Right renal pelvis (tissue), 4 donors: ENCODE measurements at regions not wholly inside any gene's neighbourhood (a gene's known extent, or its start where the extent isn't known, plus 50 kb on each side); places are given as distances from the start of the nearest gene placed in this dataset.

Experiments used
- DNase-seq, 4 donors: peaks; one replicate each; pipeline ENCODE4 v3.0.0-alpha.2; 2013; ENCODE audit warnings: low read depth in 4 of 4, low spot score in 3 of 4, missing footprints in 1 of 4

DNA sequence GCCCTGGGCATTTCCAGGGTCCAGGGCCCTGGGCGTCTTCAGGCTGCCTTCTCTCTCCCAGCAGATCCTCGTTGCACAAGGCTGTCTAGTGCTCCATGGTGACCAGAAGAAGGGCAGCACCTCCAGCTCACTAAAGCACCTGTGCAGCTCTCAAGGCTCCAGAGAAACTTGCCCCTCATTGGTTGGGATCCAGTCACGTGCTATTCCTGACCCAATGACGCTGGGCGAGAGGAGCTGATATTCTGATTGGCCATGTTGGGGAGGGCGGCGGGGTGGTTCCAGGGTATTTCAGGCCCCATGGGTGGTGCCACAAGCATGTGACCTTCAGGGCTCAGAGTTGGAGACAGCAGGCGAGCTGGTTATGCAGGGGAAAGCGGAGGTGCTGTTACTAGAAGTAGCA lies 309.1 kb downstream of the TOX3 start:
- DNase-seq, result no peak

DNA sequence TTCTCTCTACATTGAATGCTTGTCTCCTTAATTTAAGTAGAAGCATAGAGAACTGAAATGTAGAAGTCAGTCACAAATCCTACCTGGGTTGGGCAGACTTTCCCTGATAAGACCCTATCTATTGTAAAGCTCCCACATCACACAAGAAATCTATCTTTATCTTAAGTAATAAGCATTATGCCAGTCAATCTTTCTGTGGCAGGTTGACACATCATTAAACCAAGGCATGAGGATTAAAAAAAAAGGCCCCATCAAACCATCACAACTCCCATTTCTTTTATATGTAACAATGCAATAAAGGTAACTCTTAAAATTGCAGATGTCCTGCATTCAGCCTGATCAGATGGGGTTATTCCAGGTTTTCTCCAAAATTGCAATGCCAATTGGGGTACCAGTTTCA lies 311.8 kb downstream of the TOX3 start:
- DNase-seq, result no peak

DNA sequence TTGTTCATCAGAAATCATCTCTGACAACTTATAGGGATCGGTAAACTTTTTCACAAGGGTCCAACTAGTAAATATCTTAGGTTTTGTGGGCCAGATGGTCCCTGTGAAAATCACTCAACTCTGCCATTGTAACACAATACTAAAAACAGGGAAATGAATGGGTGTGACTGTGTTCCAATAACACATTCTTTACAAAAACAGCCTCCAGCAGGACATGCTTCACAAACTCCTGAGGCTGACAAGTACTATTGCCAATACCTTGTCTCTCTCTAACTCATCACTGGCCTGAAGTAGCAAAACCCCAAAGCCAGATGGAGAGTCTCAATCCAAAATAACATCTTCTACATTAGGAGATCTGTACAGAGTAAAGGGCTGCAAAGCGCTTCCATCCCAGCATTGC lies 312.3 kb downstream of the TOX3 start:
- no peak for DNase-seq

DNA sequence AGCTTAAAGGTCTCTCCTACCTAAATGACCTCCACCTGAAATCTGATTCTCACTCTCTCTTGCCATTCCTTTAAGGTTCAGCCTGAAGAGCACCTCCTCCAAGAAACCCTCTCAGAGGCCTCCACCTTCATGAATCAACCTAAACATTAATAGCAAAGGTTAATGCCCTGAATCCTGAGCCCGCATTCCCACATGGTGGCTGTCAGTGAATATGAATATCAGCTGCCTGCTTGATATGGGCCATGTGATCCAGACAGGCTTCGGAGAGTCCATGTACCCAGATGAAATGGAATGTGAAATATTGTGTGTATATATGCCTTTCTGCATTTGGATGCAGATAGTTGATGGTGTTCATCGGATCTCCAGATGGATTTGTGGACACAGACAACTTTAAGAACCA lies 317.5 kb downstream of the TOX3 start:
- no peak for DNase-seq

DNA sequence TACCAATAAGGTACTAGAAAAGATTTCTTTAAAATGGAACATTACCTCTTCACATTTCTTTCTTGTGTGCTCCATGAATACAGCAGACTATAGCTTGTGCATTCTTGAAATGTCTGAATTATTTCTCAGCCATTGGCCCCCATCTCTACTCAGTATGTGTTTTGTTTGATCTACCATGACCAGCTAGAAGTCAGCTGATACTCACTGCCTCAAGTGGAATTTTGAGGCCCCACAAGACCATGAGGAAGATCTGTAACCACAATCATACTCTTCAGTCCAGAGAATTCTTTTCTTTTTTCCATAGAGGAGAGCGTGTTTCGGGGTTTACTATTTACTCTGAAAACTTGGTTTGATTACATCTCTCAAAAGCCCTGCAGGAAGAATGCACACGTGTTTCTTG lies 319.1 kb downstream of the TOX3 start:
- DNase-seq, result no peak

DNA sequence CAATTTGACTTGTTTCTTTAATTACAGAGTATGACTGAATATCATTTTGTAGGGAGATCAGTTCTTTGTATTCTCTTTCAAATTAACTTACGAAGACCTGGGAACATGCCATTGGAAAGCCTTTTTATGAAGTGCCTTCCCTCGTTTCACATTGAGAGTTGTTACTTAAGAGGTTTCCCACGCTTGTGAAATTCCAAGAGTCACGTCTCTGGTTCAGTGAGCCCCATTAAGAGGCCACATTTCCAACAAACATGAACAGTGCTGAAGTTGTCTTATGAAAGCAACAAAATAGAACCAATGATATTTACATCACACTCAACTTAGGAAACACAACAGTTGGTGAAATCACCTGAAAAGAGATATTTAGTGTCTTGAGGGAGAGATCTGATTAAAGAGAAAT lies 334.1 kb downstream of the TOX3 start:
- DNase-seq, result peak in 3 of 4 donors; percentile 23 to 47 (median 42)

DNA sequence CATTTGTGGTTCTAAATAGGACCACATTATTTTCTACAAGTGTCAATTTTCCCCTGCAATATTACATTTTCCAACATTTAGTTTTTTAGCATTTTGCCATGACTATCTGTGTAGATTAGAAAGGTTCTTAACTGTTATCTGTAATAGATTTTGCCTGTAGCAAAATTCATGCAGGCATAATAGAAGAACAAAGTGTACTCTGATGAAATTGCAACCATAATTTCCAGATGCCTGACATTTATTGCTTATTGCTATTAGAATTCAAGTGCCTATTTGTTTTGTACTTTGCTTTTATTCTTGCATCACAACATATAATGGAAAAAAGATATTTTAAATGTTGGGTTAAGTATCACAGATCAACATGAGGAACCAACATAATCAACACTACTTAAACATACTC lies 337.7 kb downstream of the TOX3 start:
- no peak for DNase-seq

DNA sequence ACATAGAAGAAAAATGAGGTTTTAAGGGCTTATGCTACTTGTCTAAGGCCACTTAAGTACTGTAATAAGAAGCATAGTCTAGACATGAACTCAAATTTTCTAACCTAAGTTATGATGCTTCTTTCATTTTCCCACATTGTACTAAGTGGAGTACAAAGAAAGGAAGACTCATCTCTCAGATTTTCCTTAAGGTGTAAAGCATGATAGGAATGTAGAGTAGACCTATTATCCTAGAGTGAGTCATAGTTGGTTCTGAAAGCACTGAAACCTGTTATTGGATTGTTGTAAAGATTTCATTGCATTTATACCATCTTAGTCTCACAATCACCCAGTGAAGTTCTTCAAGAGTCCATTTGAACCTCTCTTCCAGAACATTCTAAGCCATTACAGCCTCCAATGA lies 343.8 kb downstream of the TOX3 start:
- no peak for DNase-seq

DNA sequence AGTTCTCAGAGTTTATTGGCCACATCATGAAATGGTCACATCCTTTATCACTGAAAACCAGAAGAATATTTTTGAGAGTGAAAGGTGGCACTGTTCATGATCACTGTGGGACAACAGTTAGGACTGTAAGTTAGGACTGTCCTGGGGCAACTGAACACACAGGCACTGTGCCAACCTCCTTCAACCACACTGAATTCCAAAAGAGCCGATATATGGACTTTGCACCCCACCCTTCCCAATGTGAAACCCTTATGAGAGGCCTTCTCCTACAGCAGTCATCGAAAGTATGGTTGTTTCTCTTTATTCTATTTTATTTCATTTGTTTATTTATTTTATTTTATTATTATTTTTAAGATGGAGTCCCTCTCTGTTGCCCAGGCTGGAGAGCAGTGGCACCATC lies 353.5 kb downstream of the TOX3 start:
- DNase-seq, result no peak

DNA sequence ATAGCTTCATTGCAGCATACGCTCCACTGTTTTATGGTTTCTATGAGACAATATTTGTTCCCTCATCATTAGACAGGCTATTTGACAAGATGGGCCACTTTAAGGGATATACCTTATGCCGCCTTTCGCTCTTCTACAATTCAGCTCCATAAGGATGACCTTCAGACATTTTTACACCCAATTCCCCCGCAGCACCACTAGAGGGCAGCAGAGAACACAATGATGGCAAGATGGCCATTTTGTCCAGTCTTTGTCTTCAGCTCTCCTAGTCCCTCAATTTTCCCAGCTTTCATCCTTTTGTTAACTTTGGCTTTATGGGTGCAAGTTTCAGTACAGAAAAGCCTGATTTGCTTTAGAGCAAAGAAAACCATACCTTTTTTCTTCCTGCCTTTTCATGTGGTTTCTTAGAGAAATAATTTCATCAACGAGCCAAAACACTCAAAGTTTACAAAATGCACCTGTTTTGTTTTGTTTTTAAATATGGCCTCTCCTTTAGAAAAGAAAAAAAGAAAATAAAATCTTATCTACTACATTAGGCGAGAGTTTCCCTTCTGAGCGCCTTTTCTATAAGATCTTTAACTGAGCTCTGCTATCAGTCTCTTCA lies 355.3 kb downstream of the TOX3 start:
- peak; percentile 67 to 71 (median 69) for DNase-seq

DNA sequence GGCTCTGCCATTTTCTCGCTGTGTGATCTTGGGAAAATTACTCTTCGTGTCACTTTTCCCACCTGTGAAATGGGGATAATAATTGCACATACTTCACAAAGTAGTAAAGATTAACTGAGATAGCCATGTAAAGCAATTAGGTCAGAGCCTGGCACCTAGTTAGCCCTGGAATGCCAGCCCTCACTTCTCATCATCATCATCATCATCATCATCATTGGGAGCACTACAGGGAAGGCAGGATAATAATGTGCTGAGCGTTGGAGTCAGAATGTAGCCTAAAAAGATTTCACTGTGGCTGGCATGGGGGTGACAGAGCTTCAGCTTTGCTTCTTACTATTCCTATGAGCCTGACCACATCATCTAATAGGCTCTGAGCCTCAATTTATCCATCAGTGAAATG lies 362.6 kb downstream of the TOX3 start:
- no peak for DNase-seq

DNA sequence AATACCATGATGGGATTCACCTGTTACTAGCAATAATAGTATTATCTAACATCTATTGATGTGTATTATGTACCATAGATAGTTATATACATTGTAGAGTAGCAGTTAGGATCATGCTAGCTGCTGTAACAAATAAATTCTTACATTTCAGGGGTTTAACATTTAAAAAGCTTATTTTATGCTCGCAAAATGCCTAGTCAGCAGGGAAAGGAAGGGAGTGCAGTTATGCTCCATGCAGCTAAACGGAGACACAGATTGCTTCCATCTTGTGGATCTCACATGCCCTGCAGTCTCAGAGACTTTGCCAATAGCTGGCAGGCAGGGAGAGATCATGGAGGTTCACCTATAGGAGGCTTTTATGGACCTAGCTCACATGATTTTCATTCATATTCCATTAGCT lies 364.1 kb downstream of the TOX3 start:
- no peak for DNase-seq

DNA sequence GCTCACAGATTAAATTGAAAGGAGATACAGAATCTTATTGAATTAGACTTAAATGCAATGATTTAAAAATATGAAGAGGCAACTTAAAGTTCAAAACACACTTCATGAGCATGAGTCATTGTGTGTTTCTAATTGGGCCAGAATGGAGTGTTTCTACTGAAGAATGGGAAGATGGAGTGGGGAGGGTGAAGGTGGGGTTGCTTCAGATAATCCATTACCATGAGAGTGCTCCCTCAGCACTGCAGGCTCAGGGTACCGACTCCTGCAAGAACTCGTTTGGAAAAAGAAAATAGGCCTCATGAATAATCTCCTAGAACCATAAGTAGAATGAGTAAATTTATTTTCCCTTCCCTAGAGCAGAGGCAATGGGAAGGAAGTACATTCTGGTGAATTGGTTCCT lies 372.8 kb downstream of the TOX3 start:
- DNase-seq, result no peak

DNA sequence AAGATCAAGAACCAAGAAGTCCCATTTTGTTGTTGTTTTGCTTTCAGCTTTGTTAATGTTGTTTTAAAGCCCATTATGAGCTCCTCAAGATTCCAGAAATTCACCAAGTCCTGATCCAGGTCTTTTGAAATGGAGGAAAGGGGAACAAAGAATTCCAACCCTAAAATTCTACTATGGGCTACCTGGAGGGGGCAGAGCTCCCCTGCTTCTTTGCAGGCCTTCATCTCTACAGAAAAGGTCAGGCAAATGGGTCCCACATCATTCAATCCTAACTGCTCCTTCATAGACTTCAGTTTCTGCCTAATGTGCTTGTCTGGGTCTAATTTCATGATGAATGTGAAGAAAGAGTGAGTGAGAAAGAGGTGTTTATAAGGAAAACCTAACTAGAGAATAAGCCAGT lies 375.5 kb downstream of the TOX3 start:
- DNase-seq, result no peak

DNA sequence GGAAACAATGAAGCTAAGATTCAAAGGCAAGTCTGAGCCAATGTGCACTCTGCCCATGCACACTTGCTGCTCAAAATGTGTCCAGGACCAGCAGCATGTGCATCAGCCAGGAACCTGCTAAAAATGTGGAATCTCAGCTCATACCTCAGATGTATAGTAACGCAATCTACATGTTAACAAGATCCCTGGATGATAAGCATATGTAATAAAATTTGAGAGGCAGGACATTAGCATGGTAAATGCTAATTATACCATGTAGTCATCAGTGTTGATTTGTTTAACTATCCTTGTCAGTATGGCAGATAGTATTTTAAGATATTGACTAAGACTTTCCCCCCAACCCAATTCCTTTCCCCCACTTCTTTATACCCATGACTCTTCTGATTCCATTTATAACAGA lies 379.6 kb downstream of the TOX3 start:
- no peak for DNase-seq

DNA sequence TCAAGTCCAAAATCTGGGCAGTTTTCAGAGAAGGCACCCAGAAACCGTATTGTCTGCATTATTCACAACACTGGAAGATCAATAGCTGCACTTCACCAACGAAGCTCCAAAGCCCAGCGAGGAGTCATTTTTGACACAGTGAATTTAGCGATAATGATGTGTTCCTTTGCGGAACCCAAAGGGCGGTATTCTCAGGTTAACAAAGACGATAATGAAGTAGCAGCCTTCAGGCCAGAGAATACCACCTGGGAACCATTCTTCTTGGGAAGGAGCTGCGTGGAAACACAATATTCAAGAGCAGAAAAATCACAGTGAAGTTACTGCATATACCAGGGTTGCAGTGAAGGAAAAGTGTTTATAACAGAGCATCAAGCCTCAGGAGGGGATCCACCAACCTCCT lies 381.0 kb downstream of the TOX3 start:
- DNase-seq, result no peak

DNA sequence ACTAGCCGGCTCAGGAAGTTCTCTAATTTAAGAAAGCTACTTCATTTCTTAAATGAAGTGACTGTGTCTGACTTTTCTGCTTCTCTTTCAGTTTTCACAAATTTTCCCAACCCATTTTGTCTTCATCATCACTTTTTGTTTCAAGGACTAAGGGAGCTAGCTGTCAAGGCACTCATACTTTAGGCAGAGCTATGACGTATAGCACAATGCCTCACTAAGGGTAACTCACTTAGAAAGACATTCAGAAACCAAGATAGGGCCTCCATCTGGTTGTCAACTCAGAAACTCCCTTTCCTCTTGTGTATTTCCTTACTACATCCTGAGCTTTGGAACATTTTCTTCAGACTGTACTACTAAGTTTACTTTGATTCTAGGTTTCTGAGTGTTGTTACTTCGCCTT lies 397.9 kb downstream of the TOX3 start:
- no peak for DNase-seq

DNA sequence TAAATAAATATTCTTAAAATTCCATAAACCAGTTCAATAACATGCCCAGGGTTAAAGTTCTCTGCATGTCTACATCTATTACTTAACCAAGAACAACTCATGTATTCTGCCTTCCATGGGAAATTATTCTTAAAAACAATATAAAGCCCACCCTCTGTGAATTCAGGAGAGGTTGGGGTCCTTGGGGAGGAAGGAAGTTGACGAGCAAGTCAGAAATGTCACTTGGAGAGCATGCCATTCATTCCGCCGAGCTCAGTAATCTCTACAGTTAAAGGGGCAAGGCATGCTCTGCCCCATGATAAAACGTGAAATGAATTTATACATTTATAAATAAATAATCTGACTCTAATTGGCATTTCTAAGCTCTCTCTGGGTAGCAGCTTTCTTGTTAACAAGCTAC lies 405.1 kb downstream of the TOX3 start:
- DNase-seq, result no peak

DNA sequence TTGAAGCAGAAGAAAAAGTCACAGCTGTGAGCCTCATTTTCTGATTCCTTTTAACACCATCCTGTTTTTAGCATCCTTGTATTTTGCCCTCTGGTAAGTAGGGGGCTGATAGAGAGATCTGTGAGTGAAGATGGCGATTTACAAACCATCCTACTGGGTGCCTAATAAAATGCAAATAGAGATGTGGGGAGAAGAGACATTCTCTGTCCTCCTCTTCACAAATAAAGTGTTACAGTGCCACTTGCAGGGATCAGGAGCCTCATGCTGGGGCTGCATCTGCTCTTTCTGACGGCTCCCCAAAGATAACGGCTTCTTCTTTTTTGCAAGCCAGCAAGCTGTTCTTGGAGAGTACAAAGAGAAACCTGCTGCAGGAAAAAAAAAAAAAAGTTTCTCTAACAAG lies 418.6 kb downstream of the TOX3 start:
- DNase-seq, result no peak

DNA sequence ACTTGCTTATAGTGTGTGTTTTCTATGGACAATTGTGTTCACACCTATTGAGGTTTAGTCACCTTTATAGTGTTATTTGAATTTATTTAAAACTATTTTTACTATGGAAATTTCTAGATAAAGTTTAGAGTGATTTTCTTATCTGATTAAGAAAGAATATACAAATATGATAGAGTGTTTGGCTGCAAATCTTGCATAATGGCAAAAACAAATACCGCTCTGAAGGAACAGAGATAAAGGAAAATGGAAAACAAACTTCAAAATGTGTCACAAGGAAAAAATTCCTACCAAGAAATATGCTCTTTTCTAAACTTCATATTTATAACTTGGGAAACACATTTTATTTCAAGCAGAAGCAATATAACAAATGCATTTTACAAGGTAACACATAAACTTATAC lies 423.1 kb downstream of the TOX3 start:
- no peak for DNase-seq

DNA sequence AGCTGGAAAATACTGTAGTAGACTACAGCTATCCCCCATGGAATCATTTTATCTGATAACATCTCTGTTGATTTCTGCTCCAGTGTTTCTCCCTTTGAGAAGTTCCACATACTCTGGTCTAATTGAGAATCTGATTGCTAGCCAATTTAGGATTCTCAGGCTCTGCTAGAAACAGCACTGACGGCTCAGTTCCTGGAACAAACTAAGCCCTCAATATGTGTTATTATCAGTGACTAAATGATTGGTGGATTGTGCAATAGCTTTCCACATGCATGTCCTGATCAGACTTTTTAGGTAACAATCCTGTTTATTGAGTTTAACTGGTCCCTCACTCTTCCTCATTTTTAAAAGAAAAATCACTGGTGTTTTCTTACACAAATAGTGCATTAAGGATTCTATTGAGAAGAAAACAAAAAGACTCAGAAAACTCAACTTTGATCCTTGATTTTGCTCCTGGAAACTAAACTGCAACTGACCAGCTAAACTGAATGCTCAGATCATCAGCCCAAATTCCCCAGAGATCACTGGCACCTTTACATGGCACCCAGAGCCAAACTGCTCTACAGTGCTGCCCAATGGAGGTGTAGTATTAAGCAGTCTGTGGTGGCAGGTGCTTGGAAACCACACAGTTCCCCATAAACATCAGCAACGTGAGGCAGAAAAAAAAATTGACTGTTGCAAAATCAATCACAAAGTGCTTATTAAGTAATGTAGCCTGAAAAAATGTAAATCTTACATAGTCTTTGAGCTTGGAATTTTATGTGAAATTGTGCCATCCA lies 423.7 kb downstream of the TOX3 start:
- DNase-seq, result no peak

DNA sequence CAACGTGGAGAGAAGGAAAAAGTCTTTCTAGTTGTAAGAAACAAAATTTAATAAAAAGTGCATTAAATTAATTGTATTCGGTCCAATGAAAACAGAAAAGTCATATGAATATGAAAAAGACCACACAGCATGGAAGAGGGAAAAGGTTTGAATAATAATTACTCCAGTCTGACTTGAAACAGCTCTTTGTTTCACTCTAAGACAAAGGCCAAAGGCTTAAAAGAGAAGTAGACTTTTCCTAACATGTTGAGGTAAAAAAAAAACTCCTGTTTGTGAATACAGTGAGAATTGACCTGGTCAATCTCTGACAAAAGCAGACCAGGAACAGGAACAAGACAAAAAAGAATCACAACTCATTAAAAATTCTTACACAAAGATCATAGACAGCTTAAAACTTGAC lies 429.8 kb downstream of the TOX3 start:
- DNase-seq, result no peak

DNA sequence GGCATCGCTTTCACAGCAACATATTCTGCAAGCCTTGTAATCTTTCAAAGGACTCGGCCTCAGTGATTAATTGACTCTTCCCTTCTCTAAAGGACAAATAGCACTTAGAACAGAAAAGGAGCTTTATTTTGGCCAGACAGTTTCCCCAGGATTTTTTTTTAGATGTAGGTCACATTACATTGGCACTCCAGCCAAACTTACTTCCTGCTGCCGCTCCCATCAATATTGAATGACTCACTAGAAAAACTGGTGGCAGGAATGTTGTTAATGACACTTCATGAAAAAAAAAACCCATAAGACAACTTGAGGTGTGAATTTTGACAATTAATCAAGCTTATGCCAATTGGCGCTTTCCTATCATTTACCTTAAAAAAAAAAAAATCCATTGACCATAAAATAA lies 432.6 kb downstream of the TOX3 start:
- no peak for DNase-seq
